ENCODE measurements at regions not wholly inside any gene's neighbourhood (a gene's known extent, or its start where the extent isn't known, plus 50 kb on each side); places are given as distances from the start of the nearest gene placed in this dataset.
"Not testable (repeated sequence)": the region's sequence is repeated elsewhere in the genome, so short reads cannot be mapped to it uniquely, and the experiment has no call there.

DNA sequence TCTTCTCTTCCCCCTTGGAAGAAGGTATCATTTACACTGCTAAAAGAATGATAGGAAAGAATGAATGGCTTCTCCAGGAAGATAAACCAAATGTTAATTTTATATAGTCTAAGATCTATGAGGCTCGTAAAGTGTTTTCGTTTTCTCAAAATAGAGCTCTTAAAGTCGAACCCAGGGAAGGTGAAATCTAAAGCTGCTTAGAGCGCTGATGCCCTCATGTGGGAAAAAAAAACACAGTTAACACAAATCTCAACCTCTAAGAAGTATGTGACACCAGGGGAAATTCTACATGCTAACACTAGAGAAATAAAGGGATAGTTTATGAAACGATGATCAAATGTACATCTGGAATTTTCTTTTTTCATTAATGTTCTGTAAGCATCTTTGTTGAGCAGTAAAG lies 257.9 kb downstream of the RASEF start:
- no peaks in the 10 kb centered on the region for H3K4me1 Mint-ChIP-seq

DNA sequence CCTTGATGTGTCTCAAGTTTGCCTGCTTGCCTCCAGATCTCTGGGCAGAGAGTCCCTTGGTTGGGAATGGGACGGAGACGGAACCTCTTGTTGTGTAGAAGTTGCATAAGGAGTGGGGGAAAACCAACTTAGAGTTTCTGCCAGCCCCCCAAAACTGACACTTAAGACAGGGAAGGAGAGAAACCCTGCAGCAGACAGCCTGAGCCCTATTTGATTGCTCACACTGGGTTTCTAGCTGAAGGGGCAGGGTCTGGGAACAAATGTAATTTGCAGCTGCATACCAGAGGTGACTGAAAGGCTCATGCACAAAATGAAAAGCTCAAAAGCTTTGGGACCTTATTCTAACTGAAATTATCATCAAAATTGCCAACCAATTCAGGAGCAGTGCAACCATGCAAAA lies 254.5 kb downstream of the RASEF start:
- H3K9me3 Mint-ChIP-seq, result peaks cover 0 to 1% (median 0%) of the 10 kb centered on the region in 7 donors
- no peak overlapping the region for H3K27ac Mint-ChIP-seq
- H3K36me3 Mint-ChIP-seq, result no peaks in the 10 kb centered on the region
- ATAC-seq (ENCODE audit: low read depth in 2 of 2), result no peak
- no peaks in the 10 kb centered on the region for H3K27me3 Mint-ChIP-seq
- H3K4me3 Mint-ChIP-seq, result no peak overlapping the region
- no peak for DNase-seq
- no peaks in the 10 kb centered on the region for H3K4me1 Mint-ChIP-seq

More for the DNA sequence above, 257.9 kb downstream of the RASEF start:
- H3K27ac Mint-ChIP-seq, result no peak overlapping the region
- no peaks in the 10 kb centered on the region for H3K36me3 Mint-ChIP-seq
- no peak for DNase-seq
- H3K9me3 Mint-ChIP-seq, result no peaks in the 10 kb centered on the region
- H3K4me3 Mint-ChIP-seq, result no peak overlapping the region
- H3K27me3 Mint-ChIP-seq, result no peaks in the 10 kb centered on the region
- ATAC-seq (ENCODE audit: low read depth in 2 of 2), result no peak

DNA sequence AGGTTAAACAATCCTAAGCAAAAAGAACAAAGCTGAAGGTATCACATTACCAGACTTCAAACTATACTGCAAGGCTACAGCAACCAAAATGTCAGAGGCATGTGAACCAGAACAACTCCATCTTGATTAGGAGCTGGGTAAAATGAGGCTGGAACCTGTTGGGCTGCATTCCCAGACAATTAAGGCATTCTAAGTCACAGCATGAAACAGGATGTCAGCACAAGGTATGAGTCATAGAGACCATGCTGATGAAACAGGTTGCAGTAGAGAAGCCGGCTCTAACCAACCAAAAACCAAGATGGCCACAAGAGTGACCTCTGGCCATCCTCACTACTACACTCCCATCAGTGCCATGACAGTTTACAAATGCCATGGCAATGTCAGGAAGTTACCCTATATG lies 252.0 kb downstream of the RASEF start:
- ATAC-seq (ENCODE audit: low read depth in 2 of 2) (no peak), DNase-seq (no peak)
- H3K36me3 Mint-ChIP-seq, result no peaks in the 10 kb centered on the region
- no peak overlapping the region for H3K4me3 Mint-ChIP-seq
- peaks cover 0 to 1% (median 0%) of the 10 kb centered on the region in 7 donors for H3K9me3 Mint-ChIP-seq
- no peaks in the 10 kb centered on the region for H3K27me3 Mint-ChIP-seq
- no peak overlapping the region for H3K27ac Mint-ChIP-seq
- no peaks in the 10 kb centered on the region for H3K4me1 Mint-ChIP-seq

DNA sequence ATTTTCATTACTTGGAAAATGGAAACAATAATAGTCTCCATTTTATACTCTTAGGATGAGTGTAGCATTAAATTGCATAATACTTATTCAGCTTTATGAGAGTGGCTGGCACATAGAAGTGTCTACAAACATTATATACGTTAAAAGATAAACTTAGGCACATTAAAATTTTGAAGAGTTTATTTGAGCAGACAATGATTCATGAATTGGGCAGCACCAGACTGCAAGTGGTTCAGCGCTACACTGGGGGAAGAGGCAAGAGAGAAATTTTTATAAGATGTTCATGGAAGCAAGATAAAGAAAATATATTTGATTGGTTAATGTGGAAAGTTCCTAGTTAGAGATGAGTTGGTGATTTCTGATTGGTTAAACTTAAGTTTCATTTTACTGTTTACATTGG lies 243.7 kb downstream of the RASEF start:
- DNase-seq (no peak), ATAC-seq (ENCODE audit: low read depth in 2 of 2) (no peak)
- Mint-ChIP-seq H3K9me3 (peaks cover 0 to 5% (median 0%) of the 10 kb centered on the region in 7 donors), H3K4me3 (no peak overlapping the region), H3K27me3 (no peaks in the 10 kb centered on the region), H3K36me3 (no peaks in the 10 kb centered on the region), H3K4me1 (no peaks in the 10 kb centered on the region), H3K27ac (no peak overlapping the region)

DNA sequence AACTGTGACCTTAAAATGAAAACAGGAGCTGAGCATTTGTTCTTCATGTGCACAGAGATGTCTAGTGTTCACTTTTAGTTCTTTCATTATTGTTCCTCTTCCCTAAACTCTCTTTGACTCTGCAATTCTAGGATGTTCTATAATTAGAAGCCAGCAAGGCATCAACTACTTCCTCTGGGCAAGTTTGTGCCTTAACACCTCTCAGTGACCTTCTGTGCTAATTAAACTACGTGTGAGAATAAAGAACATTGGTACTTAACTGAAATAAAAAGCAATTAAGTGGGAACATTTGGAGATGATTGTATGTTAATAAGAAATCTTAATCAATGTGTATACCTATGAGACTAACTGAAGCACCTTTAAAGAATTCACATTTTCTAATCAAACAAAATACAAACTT lies 242.8 kb downstream of the RASEF start:
- no peaks in the 10 kb centered on the region for H3K4me1 Mint-ChIP-seq
- H3K4me3 Mint-ChIP-seq, result no peak overlapping the region
- DNase-seq (no peak), ATAC-seq (ENCODE audit: low read depth in 2 of 2) (no peak)
- peak overlapping the region in 1 of 6 donors; percentile 27 for H3K27ac Mint-ChIP-seq
- H3K9me3 Mint-ChIP-seq, result peaks cover 0 to 5% (median 0%) of the 10 kb centered on the region in 7 donors
- H3K36me3 Mint-ChIP-seq, result no peaks in the 10 kb centered on the region
- H3K27me3 Mint-ChIP-seq, result no peaks in the 10 kb centered on the region

DNA sequence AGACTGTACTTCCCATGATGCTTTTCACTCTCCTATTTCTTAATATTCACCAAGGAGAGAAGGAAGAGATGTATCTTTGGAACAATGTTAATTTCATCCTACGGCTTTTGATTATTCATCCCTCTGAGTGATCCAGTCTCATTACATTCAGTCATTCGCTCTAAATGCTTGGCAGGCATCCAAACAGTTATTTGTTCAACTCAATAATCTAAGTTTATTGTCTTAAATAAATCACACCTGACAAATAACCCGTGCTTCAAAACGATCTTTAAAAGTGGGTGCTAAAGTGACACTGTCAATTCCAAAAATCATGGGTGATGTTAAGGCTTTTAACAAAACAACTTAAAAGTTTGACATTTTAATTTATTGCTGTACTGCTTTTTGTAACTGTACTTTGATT lies 233.1 kb downstream of the RASEF start:
- ATAC-seq (ENCODE audit: low read depth in 2 of 2), result no peak
- peak overlapping the region in 1 of 6 donors; percentile 18 for H3K27ac Mint-ChIP-seq
- H3K4me1 Mint-ChIP-seq, result no peaks in the 10 kb centered on the region

DNA sequence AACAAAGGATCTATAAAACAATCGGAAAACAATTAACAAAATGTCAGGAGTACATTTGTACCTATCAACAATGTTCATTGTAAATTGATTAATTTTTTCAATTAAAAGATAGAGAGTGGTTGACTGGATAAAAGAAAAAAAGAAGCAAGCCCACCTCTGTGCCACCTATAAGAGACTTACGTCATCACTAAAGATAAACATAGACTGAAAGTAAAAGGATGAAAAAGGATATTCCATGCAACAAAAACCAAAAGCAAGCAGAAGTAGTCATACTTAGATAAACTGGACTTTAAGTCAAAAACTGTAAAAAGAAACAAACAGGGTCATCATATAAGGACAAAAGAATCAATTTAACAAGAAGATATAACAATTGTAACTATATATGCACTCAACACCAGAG lies 197.4 kb downstream of the RASEF start:
- Mint-ChIP-seq H3K4me1 (no peaks in the 10 kb centered on the region), H3K36me3 (no peaks in the 10 kb centered on the region), H3K4me3 (no peak overlapping the region), H3K27ac (no peak overlapping the region), H3K27me3 (no peaks in the 10 kb centered on the region), H3K9me3 (peaks cover 0 to 9% (median 0%) of the 10 kb centered on the region in 7 donors)
- ATAC-seq (ENCODE audit: low read depth in 2 of 2), result no peak
- no peak for DNase-seq

More for the DNA sequence above, 233.1 kb downstream of the RASEF start:
- Mint-ChIP-seq H3K4me3 (no peak overlapping the region), H3K36me3 (no peaks in the 10 kb centered on the region), H3K27me3 (no peaks in the 10 kb centered on the region), H3K9me3 (peaks cover 0 to 11% (median 4%) of the 10 kb centered on the region in 7 donors)
- no peak for DNase-seq

DNA sequence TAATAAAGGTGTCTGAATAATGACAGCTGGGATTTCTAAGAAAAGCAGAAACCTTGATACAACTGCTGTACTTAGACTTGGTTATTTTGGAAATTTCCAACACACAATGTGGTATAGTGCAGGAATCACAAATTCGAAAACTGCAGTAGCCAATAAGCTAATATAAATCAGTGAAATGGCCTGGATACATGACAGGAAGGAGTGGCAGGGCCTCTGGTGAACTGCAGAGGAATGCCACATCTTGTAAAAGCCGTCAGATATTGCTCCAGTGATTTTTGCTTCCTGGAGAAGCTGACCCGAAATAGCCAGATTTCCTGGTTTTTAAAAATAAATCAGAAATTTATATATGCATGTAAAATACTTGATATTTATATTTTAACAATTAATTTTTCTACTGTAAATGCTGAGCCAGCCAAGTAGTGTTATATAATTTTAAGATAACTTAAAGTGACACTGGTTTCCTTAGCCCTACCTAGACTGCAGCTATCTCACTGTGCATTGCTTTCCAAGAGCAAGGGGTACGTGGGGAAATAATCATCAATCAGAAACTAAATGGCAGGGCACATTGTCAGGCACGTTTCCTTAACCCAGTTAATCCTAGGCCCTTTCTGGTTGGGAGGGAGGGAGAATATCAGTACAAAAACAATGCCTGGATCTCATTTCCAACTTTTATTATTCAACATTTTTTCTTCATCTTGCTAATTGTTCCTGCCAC lies 182.4 kb downstream of the RASEF start:
- H3K9me3 Mint-ChIP-seq, result peaks cover 0 to 3% (median 0%) of the 10 kb centered on the region in 7 donors
- H3K4me1 Mint-ChIP-seq, result no peaks in the 10 kb centered on the region
- H3K27me3 Mint-ChIP-seq, result peaks cover 0 to 6% (median 0%) of the 10 kb centered on the region in 3 donors
- DNase-seq (no peak), ATAC-seq (ENCODE audit: low read depth in 2 of 2) (no peak)
- no peak overlapping the region for H3K4me3 Mint-ChIP-seq
- no peak overlapping the region for H3K27ac Mint-ChIP-seq
- H3K36me3 Mint-ChIP-seq, result no peaks in the 10 kb centered on the region

DNA sequence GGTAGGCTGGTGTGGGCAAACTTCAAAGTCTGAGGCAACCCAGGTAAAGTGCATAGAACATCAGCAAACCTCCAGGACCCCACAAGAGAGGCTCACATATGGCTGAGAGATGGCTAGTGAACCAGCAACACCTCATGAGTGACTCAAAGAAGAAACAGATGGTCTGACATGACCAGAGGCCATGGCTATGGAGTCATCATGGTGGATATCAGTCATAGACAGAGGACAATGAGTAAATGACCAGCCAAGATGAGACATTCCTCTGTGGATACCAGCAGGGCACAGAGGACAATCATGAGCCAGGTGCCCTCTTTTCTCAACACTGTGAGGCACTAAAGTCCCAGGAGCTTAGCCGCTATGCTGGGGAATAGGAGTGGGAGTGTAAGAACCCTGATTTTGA lies 180.8 kb downstream of the RASEF start:
- DNase-seq (no peak), ATAC-seq (ENCODE audit: low read depth in 2 of 2) (no peak)
- peaks cover 0 to 6% (median 0%) of the 10 kb centered on the region in 3 donors for H3K27me3 Mint-ChIP-seq
- no peak overlapping the region for H3K4me3 Mint-ChIP-seq
- H3K36me3 Mint-ChIP-seq, result no peaks in the 10 kb centered on the region
- no peaks in the 10 kb centered on the region for H3K4me1 Mint-ChIP-seq
- H3K27ac Mint-ChIP-seq, result no peak overlapping the region
- peaks cover 0 to 3% (median 0%) of the 10 kb centered on the region in 7 donors for H3K9me3 Mint-ChIP-seq

DNA sequence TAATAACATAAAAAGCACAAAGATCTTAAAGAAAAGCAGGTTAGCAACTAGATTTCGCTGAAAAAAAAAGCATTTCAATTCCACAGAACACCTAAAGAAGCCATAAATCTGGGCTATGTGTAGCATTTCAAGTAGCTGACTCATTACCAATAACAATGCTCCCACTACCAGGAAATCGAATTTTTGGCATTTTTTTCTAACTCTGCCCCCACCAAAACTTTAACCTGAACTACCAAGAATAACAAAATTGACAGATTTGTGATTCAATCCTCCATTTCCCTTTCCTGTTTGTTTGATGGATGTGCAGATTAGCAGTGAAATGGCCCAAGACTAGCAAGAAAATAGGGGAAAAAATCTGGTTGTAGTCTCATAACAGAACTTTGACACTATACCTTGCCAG lies 180.2 kb downstream of the RASEF start:
- Mint-ChIP-seq H3K36me3 (no peaks in the 10 kb centered on the region), H3K4me3 (no peak overlapping the region), H3K4me1 (no peaks in the 10 kb centered on the region), H3K9me3 (peaks cover 0 to 3% (median 0%) of the 10 kb centered on the region in 7 donors), H3K27ac (no peak overlapping the region), H3K27me3 (peaks cover 0 to 6% (median 0%) of the 10 kb centered on the region in 3 donors)
- DNase-seq (no peak), ATAC-seq (ENCODE audit: low read depth in 2 of 2) (no peak)

DNA sequence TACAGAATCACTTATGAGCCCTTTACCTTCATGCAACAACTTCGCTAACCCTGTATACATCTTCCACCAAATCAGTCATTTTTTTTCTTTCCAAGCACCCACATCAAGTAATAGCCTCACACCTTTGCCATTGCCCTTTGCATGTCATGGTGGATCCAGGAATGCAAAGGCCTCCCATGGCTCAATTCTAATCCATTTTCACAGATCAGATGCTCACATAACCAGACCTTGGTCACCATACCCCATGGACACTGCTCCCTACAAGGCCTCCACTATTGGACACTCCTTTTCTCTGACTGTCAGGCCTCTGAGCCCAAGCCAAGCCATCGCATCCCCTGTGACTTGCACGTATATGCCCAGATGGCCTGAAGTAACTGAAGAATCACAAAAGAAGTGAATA lies 179.5 kb downstream of the RASEF start:
- Mint-ChIP-seq H3K4me3 (no peak overlapping the region), H3K9me3 (peaks cover 0 to 3% (median 0%) of the 10 kb centered on the region in 7 donors), H3K36me3 (no peaks in the 10 kb centered on the region), H3K27me3 (peaks cover 0 to 6% (median 0%) of the 10 kb centered on the region in 3 donors), H3K4me1 (no peaks in the 10 kb centered on the region), H3K27ac (no peak overlapping the region)
- ATAC-seq (ENCODE audit: low read depth in 2 of 2) (no peak), DNase-seq (no peak)

DNA sequence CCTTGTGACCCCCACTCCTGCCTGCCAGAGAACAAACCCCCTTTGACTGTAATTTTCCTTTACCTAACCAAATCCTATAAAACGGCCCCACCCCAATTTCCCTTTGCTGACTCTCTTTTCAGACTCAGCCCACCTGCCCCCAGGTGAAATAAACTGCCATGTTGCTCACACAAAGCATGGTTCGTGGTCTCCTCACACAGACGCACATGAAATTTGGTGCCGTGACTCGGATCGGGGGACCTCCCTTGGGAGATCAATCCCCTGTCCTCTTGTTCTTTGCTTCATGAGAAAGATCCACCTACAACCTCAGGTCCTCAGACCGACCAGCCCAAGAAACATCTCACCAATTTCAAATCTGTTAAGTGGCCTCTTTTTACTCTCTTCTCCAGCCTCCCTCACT lies 179.0 kb downstream of the RASEF start:
- not testable (repeated sequence) for H3K36me3 Mint-ChIP-seq; H3K9me3 Mint-ChIP-seq; H3K4me1 Mint-ChIP-seq; ATAC-seq (ENCODE audit: low read depth in 2 of 2); DNase-seq; H3K4me3 Mint-ChIP-seq; H3K27me3 Mint-ChIP-seq; H3K27ac Mint-ChIP-seq

DNA sequence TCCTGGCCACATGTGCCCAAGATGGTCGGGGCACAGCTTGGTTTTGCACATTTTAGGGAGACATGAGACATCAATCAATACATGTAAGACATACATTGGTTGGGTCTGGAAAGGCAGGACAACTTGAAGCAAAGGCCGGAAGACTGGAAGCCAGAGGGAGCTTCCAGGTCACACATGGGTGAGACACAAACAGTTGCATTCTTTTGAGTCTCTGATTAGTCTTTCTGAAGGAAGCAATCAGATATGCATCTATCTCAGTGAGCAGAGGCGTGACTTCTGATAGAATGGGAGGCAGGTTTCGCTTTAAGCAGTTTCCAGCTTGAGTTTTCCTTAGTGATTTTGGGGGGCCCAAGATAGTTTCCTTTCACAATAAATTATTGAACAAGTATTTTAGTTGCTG lies 172.5 kb downstream of the RASEF start:
- Mint-ChIP-seq H3K36me3 (no peaks in the 10 kb centered on the region), H3K27ac (no peak overlapping the region), H3K4me3 (no peak overlapping the region), H3K27me3 (peaks cover 0 to under 1% (median 0%) of the 10 kb centered on the region in 3 donors), H3K9me3 (no peaks in the 10 kb centered on the region), H3K4me1 (no peaks in the 10 kb centered on the region)
- no peak for ATAC-seq (ENCODE audit: low read depth in 2 of 2)
- DNase-seq, result no peak

DNA sequence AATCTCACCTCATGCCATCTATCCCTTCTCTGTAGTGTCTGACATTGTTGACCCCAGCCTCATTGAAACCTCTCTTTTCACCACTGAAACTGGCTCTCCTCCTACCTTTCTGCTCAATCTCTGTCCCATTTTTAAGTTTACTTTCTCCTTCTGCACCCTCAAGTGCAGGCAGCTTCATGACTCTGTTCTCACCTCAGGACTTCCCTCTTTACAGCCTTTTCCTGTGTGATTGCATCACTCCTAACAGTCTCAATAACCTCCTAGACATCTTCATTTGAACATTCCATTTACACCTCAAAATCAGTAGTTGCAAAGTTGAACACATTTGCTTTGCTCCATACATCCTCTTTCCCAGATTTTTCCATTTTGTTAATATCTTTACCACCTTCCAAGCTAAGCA lies 172.1 kb downstream of the RASEF start:
- Mint-ChIP-seq H3K4me3 (no peak overlapping the region), H3K9me3 (no peaks in the 10 kb centered on the region), H3K27ac (no peak overlapping the region), H3K4me1 (no peaks in the 10 kb centered on the region), H3K27me3 (no peaks in the 10 kb centered on the region), H3K36me3 (no peaks in the 10 kb centered on the region)
- DNase-seq (no peak), ATAC-seq (ENCODE audit: low read depth in 2 of 2) (no peak)

DNA sequence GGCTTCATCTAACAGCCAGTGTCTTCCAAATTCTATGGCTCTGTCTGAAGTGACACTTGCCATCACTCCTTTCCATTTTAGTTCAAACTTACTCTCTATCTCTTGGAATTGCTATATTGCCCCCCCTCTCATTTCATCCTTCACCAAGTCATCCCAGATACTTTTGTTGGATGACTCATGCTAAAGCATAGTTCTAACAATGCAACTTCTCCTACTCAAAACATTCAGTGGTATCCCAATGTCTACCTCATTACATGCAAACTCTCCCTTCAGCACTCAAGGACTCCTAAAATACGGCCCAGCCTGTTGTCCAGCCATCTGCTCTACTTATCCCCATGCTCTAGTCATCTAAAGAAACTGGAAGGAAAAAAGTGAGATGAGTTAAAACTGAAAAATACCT lies 171.6 kb downstream of the RASEF start:
- Mint-ChIP-seq H3K4me3 (no peak overlapping the region), H3K4me1 (no peaks in the 10 kb centered on the region), H3K27ac (no peak overlapping the region), H3K9me3 (peaks cover 0 to 2% (median 0%) of the 10 kb centered on the region in 7 donors), H3K36me3 (no peaks in the 10 kb centered on the region), H3K27me3 (no peaks in the 10 kb centered on the region)
- DNase-seq (no peak), ATAC-seq (ENCODE audit: low read depth in 2 of 2) (no peak)
